Fibroblast of lung (primary cell): ENCODE measurements at regions not wholly inside any gene's neighbourhood (a gene's known extent, or its start where the extent isn't known, plus 50 kb on each side); places are given as distances from the start of the nearest gene placed in this dataset.

Source experiments
- DNase-seq, 2 donors: peaks; one replicate each; pipeline versions ENCODE4 v3.0.0 to v3.0.0-alpha.2; 2010; ENCODE audit warnings: low read depth in 2 of 2
- H2AFZ ChIP-seq: 2 replicates; pipeline ENCODE4 v1.5.1; 2012; ENCODE audit warnings: low read length, control low read depth, inconsistent platforms
- H3K27ac ChIP-seq: 2 replicates; pipeline ENCODE4 v1.5.1; 2011; ENCODE audit warnings: low read length, control low read depth; ENCODE audit not compliant: insufficient read depth
- H3K27me3 ChIP-seq: 2 replicates; pipeline ENCODE4 v1.5.1; 2011; ENCODE audit warnings: mild to moderate bottlenecking, low read length; ENCODE audit not compliant: control insufficient read depth, insufficient read depth
- H3K36me3 ChIP-seq: 2 replicates; pipeline ENCODE4 v1.5.1; 2011; ENCODE audit warnings: low read length; ENCODE audit not compliant: control insufficient read depth, insufficient read depth
- H3K4me1 ChIP-seq: 2 replicates; pipeline ENCODE4 v1.5.1; 2011; ENCODE audit warnings: low read length; ENCODE audit not compliant: control insufficient read depth, insufficient read depth; ENCODE audit errors: extremely low read depth
- H3K4me2 ChIP-seq: 2 replicates; pipeline ENCODE4 v1.5.1; 2011; ENCODE audit warnings: low read length, control low read depth; ENCODE audit not compliant: insufficient read depth; ENCODE audit errors: extremely low read depth
- H3K4me3 ChIP-seq, 4 experiments: fragments of 200-600 bp in 1 of 4; sonication (generic) in 1 of 4; replicated peaks in 1 of 4; 2 replicates each; pipeline ENCODE4 v1.5.1; 2011 to 2016; ENCODE audit warnings: low read length in 4 of 4, low read depth in 3 of 4, mild to moderate bottlenecking in 3 of 4, control low read depth in 2 of 4, inconsistent platforms in 1 of 4, mixed read lengths in 1 of 4; ENCODE audit not compliant: insufficient read depth in 1 of 4; ENCODE audit errors: control extremely low read depth in 1 of 4
- H3K79me2 ChIP-seq: 2 replicates; pipeline ENCODE4 v1.5.1; 2012; ENCODE audit warnings: mild to moderate bottlenecking, low read length, inconsistent platforms; ENCODE audit not compliant: control insufficient read depth, insufficient read depth
- H3K9ac ChIP-seq: 2 replicates; pipeline ENCODE4 v1.5.1; 2011; ENCODE audit warnings: mild to moderate bottlenecking, low read length, control low read depth; ENCODE audit not compliant: insufficient read depth
- H3K9me3 ChIP-seq: 2 replicates; pipeline ENCODE4 v1.5.1; 2012; ENCODE audit warnings: low read depth, low read length; ENCODE audit not compliant: control insufficient read depth, insufficient read depth
- H4K20me1 ChIP-seq: 2 replicates; pipeline ENCODE4 v1.5.1; 2011; ENCODE audit warnings: low read length; ENCODE audit not compliant: control insufficient read depth, insufficient read depth; ENCODE audit errors: extremely low read depth
- CTCF ChIP-seq, 2 donors: IDR thresholded peaks in 1 of 2; conservative IDR thresholded peaks in 1 of 2; 1 replicate in 1 of 2; 2 replicates in 1 of 2; pipeline ENCODE4 v1.5.1; 2011 to 2012; ENCODE audit warnings: low read length in 2 of 2, control low read depth in 1 of 2, inconsistent platforms in 1 of 2, low read depth in 1 of 2, mild to moderate bottlenecking in 1 of 2
- EZH2 ChIP-seq: IDR thresholded peaks from 2 replicates; pipeline ENCODE4 v1.5.1; 2012; ENCODE audit warnings: low read length, control low read depth, mild to moderate bottlenecking; ENCODE audit errors: missing control alignments

DNA sequence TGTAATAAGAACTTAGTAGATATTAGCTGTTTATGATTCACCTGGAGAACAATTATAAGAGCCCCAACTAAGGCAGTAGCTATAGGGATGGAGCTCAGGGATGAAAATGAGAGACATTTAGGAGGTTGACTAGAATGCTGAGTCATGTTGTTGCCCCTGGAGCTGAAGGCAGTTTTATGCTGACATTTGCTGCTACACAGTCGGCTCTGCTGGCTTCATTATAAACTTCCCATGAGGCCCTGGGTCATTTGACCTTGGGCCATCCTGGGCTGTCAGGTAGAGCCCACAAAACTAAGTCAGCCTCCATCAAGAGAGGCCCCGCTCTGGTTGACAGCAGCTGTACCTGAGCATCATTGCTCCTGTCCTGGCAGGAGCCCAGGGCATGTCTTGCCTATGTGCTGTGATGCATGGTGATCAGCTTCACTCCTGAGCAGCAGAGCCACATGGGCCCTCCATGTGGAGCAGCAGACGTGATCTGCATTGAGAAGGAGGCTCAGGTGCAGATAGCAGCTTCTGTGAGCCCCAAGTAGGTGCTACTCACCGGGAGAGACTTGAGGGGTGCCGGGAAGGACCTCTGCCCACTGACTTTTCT, 112.4 kb downstream of the TBX19 start:
- H3K4me3 ChIP-seq: no peak overlapping the region
- H3K9me3 ChIP-seq: no peaks in the 10 kb centered on the region
- H3K4me2 ChIP-seq: no peak overlapping the region
- H3K79me2 ChIP-seq: no peaks in the 10 kb centered on the region
- H3K36me3 ChIP-seq: no peaks in the 10 kb centered on the region
- H3K27me3 ChIP-seq: no peaks in the 10 kb centered on the region
- no peak overlapping the region for H2AFZ ChIP-seq
- H3K27ac ChIP-seq: no peak overlapping the region
- H3K9ac ChIP-seq: no peak overlapping the region
- no peak for DNase-seq
- H3K4me1 ChIP-seq: no peaks in the 10 kb centered on the region
- H4K20me1 ChIP-seq: no peaks in the 10 kb centered on the region
- no peak for TF ChIP-seq EZH2
- no peak for TF ChIP-seq CTCF (conservative IDR thresholded peaks at IDR 0.05 in 1 of 2, IDR thresholded peaks at IDR 0.05 in 1 of 2; ENCODE audit: low read depth in 1 of 2, low read length in 2 of 2)

DNA sequence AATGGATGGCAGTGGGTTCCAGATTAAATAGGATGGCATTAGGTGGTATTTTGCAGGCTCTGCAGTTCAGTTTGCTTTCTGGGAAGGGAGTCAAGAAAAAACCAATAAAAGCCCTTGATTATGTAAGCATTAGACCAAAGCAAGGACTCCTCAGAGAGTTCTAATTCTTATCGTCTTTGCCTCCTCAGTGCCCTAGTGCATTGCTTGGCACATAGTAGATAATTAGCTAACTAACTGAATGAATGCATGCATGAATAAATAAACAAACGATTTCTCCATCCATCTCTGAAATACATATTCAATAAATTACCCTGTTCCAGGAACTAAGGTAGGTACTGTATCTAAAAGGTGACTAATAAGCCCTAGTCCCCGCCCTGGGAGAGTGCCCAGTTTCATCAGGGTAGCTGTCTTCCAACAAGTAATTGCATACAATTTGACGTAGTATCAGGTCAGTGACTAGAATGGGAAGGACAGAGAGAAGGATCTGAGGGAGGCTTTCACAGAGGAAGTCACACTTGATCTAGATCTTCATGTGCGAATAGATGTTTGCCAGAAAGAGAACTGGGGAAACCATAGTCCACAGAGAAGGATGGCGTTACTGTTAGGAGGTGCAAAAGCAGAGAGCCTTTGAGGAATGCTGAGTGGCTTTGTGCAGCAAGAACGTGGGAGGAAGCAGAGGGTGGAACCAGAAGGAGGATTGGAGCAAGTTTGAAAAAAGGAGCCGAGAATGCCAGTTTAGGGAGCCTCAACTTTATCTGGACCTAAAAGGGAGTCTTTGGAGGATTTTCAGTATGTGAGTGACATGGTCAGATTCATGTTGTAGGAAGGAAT, 111.4 kb downstream of the TBX19 start:
- H3K36me3 ChIP-seq: no peaks in the 10 kb centered on the region
- peak in 1 of 2 donors; percentile 7 for DNase-seq
- TF ChIP-seq EZH2 (no peak), CTCF (conservative IDR thresholded peaks at IDR 0.05 in 1 of 2, IDR thresholded peaks at IDR 0.05 in 1 of 2; ENCODE audit: low read depth in 1 of 2, low read length in 2 of 2) (no peak)
- no peak overlapping the region for H3K4me2 ChIP-seq
- no peaks in the 10 kb centered on the region for H4K20me1 ChIP-seq
- no peak overlapping the region for H3K4me3 ChIP-seq
- H3K9me3 ChIP-seq: no peaks in the 10 kb centered on the region
- no peaks in the 10 kb centered on the region for H3K27me3 ChIP-seq
- H3K79me2 ChIP-seq: no peaks in the 10 kb centered on the region
- no peak overlapping the region for H3K27ac ChIP-seq
- H3K9ac ChIP-seq: no peak overlapping the region
- no peaks in the 10 kb centered on the region for H3K4me1 ChIP-seq
- H2AFZ ChIP-seq: no peak overlapping the region

GRCh38 chr1:168390271-168390670, 109.6 kb downstream of the TBX19 start:
- no peak overlapping the region for H3K4me2 ChIP-seq
- DNase-seq: no peak
- no peaks in the 10 kb centered on the region for H3K79me2 ChIP-seq
- H4K20me1 ChIP-seq: no peaks in the 10 kb centered on the region
- H3K9me3 ChIP-seq: no peaks in the 10 kb centered on the region
- no peak overlapping the region for H2AFZ ChIP-seq
- no peaks in the 10 kb centered on the region for H3K36me3 ChIP-seq
- TF ChIP-seq CTCF (conservative IDR thresholded peaks at IDR 0.05 in 1 of 2, IDR thresholded peaks at IDR 0.05 in 1 of 2; ENCODE audit: low read depth in 1 of 2, low read length in 2 of 2) (no peak), EZH2 (no peak)
- no peak overlapping the region for H3K9ac ChIP-seq
- H3K4me1 ChIP-seq: no peaks in the 10 kb centered on the region
- H3K27me3 ChIP-seq: no peaks in the 10 kb centered on the region
- no peak overlapping the region for H3K27ac ChIP-seq
- H3K4me3 ChIP-seq: no peak overlapping the region
